Endodermal cell (in vitro differentiated cells): ENCODE measurements at regions not wholly inside any gene's neighbourhood (a gene's known extent, or its start where the extent isn't known, plus 50 kb on each side); places are given as distances from the start of the nearest gene placed in this dataset.

Experiments used
- DNase-seq: peaks from one replicate; pipeline ENCODE4 v3.0.0-alpha.2; 2017
- H3K27ac ChIP-seq: 2 replicates; pipeline ENCODE4 v1.5.1; 2013; ENCODE audit warnings: mild to moderate bottlenecking, low read depth, low read length, moderate library complexity
- H3K27me3 ChIP-seq: 2 replicates; pipeline ENCODE4 v1.6.1; 2013; ENCODE audit warnings: mild to moderate bottlenecking, low read length, moderate library complexity; ENCODE audit not compliant: insufficient read depth, control insufficient read depth, poor library complexity, severe bottlenecking
- H3K36me3 ChIP-seq: 2 replicates; pipeline ENCODE4 v1.7.0; 2013; ENCODE audit warnings: mild to moderate bottlenecking, low read length, moderate library complexity; ENCODE audit not compliant: control insufficient read depth, insufficient read depth
- H3K4me1 ChIP-seq: one replicate; pipeline ENCODE4 v1.7.0; 2013; ENCODE audit warnings: low read length; ENCODE audit not compliant: control insufficient read depth, insufficient read depth
- H3K4me3 ChIP-seq: 2 replicates; pipeline ENCODE4 v1.5.1; 2013; ENCODE audit warnings: mild to moderate bottlenecking, low read length, moderate library complexity
- H3K9ac ChIP-seq: 2 replicates; pipeline ENCODE4 v1.6.1; 2013; ENCODE audit warnings: mild to moderate bottlenecking, low read length, moderate library complexity; ENCODE audit not compliant: poor library complexity, severe bottlenecking; ENCODE audit errors: extremely low read depth
- H3K9me3 ChIP-seq: 2 replicates; pipeline ENCODE4 v1.6.1; 2013; ENCODE audit warnings: mild to moderate bottlenecking, low read length, moderate library complexity; ENCODE audit not compliant: control insufficient read depth
- H3K27ac Mint-ChIP-seq: 2 replicates; pipeline ENCODE4 v1.8.0; 2020; ENCODE audit warnings: mixed read lengths
- H3K27me3 Mint-ChIP-seq: 2 replicates; pipeline ENCODE4 v1.8.0; 2021; ENCODE audit warnings: mild to moderate bottlenecking, mixed read lengths; ENCODE audit not compliant: insufficient read depth
- H3K36me3 Mint-ChIP-seq: 2 replicates; pipeline ENCODE4 v1.8.0; 2020; ENCODE audit warnings: low read depth, mixed read lengths
- H3K4me1 Mint-ChIP-seq: 2 replicates; pipeline ENCODE4 v1.8.0; 2020; ENCODE audit warnings: mixed read lengths
- H3K4me3 Mint-ChIP-seq: 2 replicates; pipeline ENCODE4 v1.8.0; 2020; ENCODE audit warnings: mild to moderate bottlenecking, moderate library complexity, mixed read lengths
- H3K9me3 Mint-ChIP-seq: 2 replicates; pipeline ENCODE4 v1.8.0; 2020; ENCODE audit warnings: mild to moderate bottlenecking, mixed read lengths
- CTCF ChIP-seq: fragments of 200-600 bp; sonication (generic); conservative IDR thresholded peaks from 2 replicates; pipeline ENCODE4 v1.5.0; 2021; ENCODE audit warnings: antibody characterized with exemption, mild to moderate bottlenecking
- WGBS, 2 experiments: methylation state at CpG; one replicate each; pipeline versions ENCODE4 v1.1.5 to v1.1.7; 2013; ENCODE audit warnings: missing lambda C conversion rate in 2 of 2, mixed read lengths in 1 of 2; ENCODE audit not compliant: insufficient coverage in 1 of 2, insufficient read length in 1 of 2; 5-methylcytosine and 5-hydroxymethylcytosine counted together

GRCh38 chr6:128806261-128806660, 76.7 kb upstream of the LAMA2 start:
- Mint-ChIP-seq H3K27ac (no peak overlapping the region), H3K27me3 (no peaks in the 10 kb centered on the region), H3K4me3 (no peak overlapping the region), H3K9me3 (no peaks in the 10 kb centered on the region), H3K36me3 (no peaks in the 10 kb centered on the region), H3K4me1 (peaks cover 2% of the 10 kb centered on the region)
- Histone ChIP-seq H3K27ac (no peak overlapping the region), H3K4me1 (no peaks in the 10 kb centered on the region), H3K27me3 (no peaks in the 10 kb centered on the region), H3K9me3 (no peaks in the 10 kb centered on the region), H3K9ac (no peak overlapping the region), H3K36me3 (no peaks in the 10 kb centered on the region), H3K4me3 (no peak overlapping the region)
- no peak for DNase-seq
- TF ChIP-seq CTCF = no peak
- WGBS, 2 experiments = 90 to 94% methylated on average over 2 to 3 of the region's 3 CpGs

DNA sequence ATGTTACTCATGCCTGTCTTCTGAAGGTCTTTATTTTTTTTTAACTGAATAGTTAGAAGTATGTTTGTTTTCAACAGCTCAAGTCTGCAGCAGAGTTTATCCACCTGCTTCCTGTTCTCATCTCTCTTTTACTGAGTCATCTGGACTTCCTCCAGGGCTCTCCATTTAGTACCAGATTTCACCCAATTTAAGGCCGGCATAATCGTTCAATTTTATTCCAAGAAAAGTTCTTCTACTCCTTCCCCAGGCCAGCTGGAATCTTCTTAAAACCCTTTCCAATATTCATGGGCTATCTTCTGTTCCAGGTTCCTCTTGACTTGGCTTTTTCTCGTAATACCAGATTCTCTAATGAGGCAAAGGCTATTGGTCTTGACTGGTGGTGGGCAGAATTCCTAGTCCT, 79.0 kb upstream of the LAMA2 start:
- DNase-seq = no peak
- Histone ChIP-seq H3K4me3 (no peak overlapping the region), H3K27ac (no peak overlapping the region), H3K27me3 (no peaks in the 10 kb centered on the region), H3K36me3 (no peaks in the 10 kb centered on the region), H3K4me1 (no peaks in the 10 kb centered on the region), H3K9ac (no peak overlapping the region), H3K9me3 (no peaks in the 10 kb centered on the region)
- Mint-ChIP-seq H3K4me3 (no peak overlapping the region), H3K27me3 (no peaks in the 10 kb centered on the region), H3K27ac (no peak overlapping the region), H3K9me3 (no peaks in the 10 kb centered on the region), H3K4me1 (peaks cover 2% of the 10 kb centered on the region), H3K36me3 (no peaks in the 10 kb centered on the region)
- no peak for TF ChIP-seq CTCF
- WGBS, 2 experiments = 92% methylated on average over 3 of the region's 3 CpGs; no CpG with 5 or more reads in 1 of the 2 experiments

DNA sequence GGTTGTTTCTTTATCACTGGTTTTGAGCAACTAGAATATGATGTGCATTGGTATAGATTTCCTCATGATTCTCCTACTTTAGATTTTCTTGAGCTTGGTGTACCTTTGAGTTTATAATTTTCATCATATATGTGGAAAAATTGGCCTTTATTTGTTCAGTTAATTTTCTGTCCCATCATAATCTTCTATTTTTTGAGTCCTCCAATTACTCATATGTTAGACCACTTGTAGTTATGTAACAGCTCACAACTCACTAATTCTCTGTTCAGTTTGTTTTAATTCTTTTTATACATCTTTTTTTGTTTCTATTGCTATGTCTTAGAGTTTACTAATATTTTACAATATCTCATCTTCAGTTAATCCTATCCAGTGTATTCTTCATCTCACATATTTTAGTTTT, 81.3 kb upstream of the LAMA2 start:
- H3K4me3 ChIP-seq = no peak overlapping the region
- no peaks in the 10 kb centered on the region for H3K27me3 Mint-ChIP-seq
- H3K4me3 Mint-ChIP-seq = no peak overlapping the region

More for the DNA sequence above, 81.3 kb upstream of the LAMA2 start:
- Histone ChIP-seq H3K36me3 (no peaks in the 10 kb centered on the region), H3K9ac (no peak overlapping the region), H3K9me3 (no peaks in the 10 kb centered on the region), H3K27me3 (no peaks in the 10 kb centered on the region), H3K4me1 (no peaks in the 10 kb centered on the region), H3K27ac (no peak overlapping the region)
- Mint-ChIP-seq H3K4me1 (no peaks in the 10 kb centered on the region), H3K36me3 (no peaks in the 10 kb centered on the region), H3K27ac (no peak overlapping the region), H3K9me3 (no peaks in the 10 kb centered on the region)
- TF ChIP-seq CTCF = no peak
- DNase-seq = no peak
